ENCODE measurements at regions not wholly inside any gene's neighbourhood (a gene's known extent, or its start where the extent isn't known, plus 50 kb on each side); places are given as distances from the start of the nearest gene placed in this dataset.

DNA sequence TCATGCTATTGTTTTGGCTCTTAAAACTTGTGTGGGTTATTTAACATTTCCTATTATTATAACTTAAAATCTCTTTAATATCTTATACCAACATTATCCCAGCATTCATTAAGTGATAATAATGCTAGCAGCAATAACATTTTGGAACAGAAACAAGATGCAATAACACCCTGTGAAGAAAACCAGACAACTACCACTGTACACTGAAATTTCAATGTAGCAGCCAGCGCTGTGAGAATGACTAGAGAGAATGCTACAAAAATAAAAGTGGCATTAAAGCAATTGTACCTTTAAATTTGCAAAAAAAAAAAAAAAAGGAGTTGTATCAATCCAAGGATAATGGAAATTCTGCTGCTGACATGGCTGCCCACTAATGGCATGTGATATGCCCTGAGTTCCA is 269.9 kb downstream of the TTC32 start:
- TF ChIP-seq SIN3A (IDR thresholded peaks at IDR 0.05; ENCODE audit: low read depth, low read length) (no peak), POLR2A (IDR thresholded peaks at IDR 0.05; ENCODE audit: low read depth, low read length) (no peak), EZH2 (IDR thresholded peaks at IDR 0.05; ENCODE audit: borderline replicate concordance, control insufficient read depth, low read depth, low read length) (no peak), POLR2AphosphoS2 (IDR thresholded peaks at IDR 0.05; ENCODE audit: low read depth, low read length) (no peak), TCF12 (IDR thresholded peaks at IDR 0.05; ENCODE audit: low read depth, low read length) (no peak), FOXK2 (IDR thresholded peaks at IDR 0.05) (no peak), HSF1 (IDR thresholded peaks at IDR 0.05; ENCODE audit: low read depth, low read length) (no peak), ZNF24 (IDR thresholded peaks at IDR 0.05) (no peak), MEF2A (IDR thresholded peaks at IDR 0.05; ENCODE audit: insufficient read depth, low read depth, low read length) (no peak), POLR2AphosphoS5 (IDR thresholded peaks at IDR 0.05; ENCODE audit: low read length) (no peak)
- TF ChIP-seq, protein P1, sequence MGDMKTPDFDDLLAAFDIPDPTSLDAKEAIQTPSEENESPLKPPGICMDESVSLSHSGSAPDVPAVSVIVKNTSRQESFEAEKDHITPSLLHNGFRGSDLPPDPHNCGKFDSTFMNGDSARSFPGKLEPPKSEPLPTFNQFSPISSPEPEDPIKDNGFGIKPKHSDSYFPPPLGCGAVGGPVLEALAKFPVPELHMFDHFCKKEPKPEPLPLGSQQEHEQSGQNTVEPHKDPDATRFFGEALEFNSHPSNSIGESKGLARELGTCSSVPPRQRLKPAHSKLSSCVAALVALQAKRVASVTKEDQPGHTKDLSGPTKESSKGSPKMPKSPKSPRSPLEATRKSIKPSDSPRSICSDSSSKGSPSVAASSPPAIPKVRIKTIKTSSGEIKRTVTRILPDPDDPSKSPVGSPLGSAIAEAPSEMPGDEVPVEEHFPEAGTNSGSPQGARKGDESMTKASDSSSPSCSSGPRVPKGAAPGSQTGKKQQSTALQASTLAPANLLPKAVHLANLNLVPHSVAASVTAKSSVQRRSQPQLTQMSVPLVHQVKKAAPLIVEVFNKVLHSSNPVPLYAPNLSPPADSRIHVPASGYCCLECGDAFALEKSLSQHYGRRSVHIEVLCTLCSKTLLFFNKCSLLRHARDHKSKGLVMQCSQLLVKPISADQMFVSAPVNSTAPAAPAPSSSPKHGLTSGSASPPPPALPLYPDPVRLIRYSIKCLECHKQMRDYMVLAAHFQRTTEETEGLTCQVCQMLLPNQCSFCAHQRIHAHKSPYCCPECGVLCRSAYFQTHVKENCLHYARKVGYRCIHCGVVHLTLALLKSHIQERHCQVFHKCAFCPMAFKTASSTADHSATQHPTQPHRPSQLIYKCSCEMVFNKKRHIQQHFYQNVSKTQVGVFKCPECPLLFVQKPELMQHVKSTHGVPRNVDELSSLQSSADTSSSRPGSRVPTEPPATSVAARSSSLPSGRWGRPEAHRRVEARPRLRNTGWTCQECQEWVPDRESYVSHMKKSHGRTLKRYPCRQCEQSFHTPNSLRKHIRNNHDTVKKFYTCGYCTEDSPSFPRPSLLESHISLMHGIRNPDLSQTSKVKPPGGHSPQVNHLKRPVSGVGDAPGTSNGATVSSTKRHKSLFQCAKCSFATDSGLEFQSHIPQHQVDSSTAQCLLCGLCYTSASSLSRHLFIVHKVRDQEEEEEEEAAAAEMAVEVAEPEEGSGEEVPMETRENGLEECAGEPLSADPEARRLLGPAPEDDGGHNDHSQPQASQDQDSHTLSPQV (IDR thresholded peaks at IDR 0.05), result no peak
- TF ChIP-seq, protein P2, sequence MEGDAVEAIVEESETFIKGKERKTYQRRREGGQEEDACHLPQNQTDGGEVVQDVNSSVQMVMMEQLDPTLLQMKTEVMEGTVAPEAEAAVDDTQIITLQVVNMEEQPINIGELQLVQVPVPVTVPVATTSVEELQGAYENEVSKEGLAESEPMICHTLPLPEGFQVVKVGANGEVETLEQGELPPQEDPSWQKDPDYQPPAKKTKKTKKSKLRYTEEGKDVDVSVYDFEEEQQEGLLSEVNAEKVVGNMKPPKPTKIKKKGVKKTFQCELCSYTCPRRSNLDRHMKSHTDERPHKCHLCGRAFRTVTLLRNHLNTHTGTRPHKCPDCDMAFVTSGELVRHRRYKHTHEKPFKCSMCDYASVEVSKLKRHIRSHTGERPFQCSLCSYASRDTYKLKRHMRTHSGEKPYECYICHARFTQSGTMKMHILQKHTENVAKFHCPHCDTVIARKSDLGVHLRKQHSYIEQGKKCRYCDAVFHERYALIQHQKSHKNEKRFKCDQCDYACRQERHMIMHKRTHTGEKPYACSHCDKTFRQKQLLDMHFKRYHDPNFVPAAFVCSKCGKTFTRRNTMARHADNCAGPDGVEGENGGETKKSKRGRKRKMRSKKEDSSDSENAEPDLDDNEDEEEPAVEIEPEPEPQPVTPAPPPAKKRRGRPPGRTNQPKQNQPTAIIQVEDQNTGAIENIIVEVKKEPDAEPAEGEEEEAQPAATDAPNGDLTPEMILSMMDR (IDR thresholded peaks at IDR 0.05 in 2 of 3, conservative IDR thresholded peaks at IDR 0.05 in 1 of 3; ENCODE audit: control insufficient read depth in 2 of 3, extremely low read depth in 1 of 3, insufficient read depth in 1 of 3, low read depth in 3 of 3, low read length in 3 of 3), result no peak

All from GM12878 (cell line).